Femur (tissue), 1 donor: ENCODE measurements at regions not wholly inside any gene's neighbourhood (a gene's known extent, or its start where the extent isn't known, plus 50 kb on each side); places are given as distances from the start of the nearest gene placed in this dataset.

Experiments
- DNase-seq: peaks from one replicate; pipeline ENCODE4 v3.0.0-alpha.2; 2017

GRCh38 chr6:164133095-164133494, 718.6 kb downstream of the QKI start:
- DNase-seq = no peak

- DNase-seq = no peak
Measured at GRCh38 chr6:164130585-164130984, 716.1 kb downstream of the QKI start.

- DNase-seq = no peak
Measured at GRCh38 chr6:164130151-164130550, 715.6 kb downstream of the QKI start.

- no peak for DNase-seq
Measured at GRCh38 chr6:164129218-164129617, 714.7 kb downstream of the QKI start.

- no peak for DNase-seq
Measured at GRCh38 chr6:164128101-164128500, 713.6 kb downstream of the QKI start.

- no peak for DNase-seq
Measured at GRCh38 chr6:164124986-164125385, 710.5 kb downstream of the QKI start.

GRCh38 chr6:164124473-164124872, 710.0 kb downstream of the QKI start:
- DNase-seq = no peak

GRCh38 chr6:164122109-164122508, 707.6 kb downstream of the QKI start:
- DNase-seq = no peak

GRCh38 chr6:164121527-164121926, 707.0 kb downstream of the QKI start:
- DNase-seq = no peak

GRCh38 chr6:164114651-164115050, 700.1 kb downstream of the QKI start:
- DNase-seq = no peak

GRCh38 chr6:164114051-164114450, 699.5 kb downstream of the QKI start:
- no peak for DNase-seq

GRCh38 chr6:164113637-164114036, 699.1 kb downstream of the QKI start:
- DNase-seq = no peak

GRCh38 chr6:164109770-164110140, 695.2 kb downstream of the QKI start:
- peak; percentile 38 for DNase-seq

- peak; percentile 81 for DNase-seq
Measured at GRCh38 chr6:164108869-164109769, 694.6 kb downstream of the QKI start.

- no peak for DNase-seq
Measured at GRCh38 chr6:164108092-164108491, 693.6 kb downstream of the QKI start.

GRCh38 chr6:164107297-164107995, 692.9 kb downstream of the QKI start:
- DNase-seq = no peak

GRCh38 chr6:164106345-164106769, 691.8 kb downstream of the QKI start:
- DNase-seq = peak; percentile 35

GRCh38 chr6:164105705-164106104, 691.2 kb downstream of the QKI start:
- DNase-seq = no peak

GRCh38 chr6:164104432-164104831, 689.9 kb downstream of the QKI start:
- no peak for DNase-seq

GRCh38 chr6:164102693-164103092, 688.2 kb downstream of the QKI start:
- DNase-seq = no peak

GRCh38 chr6:164101859-164102258, 687.3 kb downstream of the QKI start:
- DNase-seq = no peak

GRCh38 chr6:164099269-164099865, 684.8 kb downstream of the QKI start:
- DNase-seq = no peak

- DNase-seq = no peak
Measured at GRCh38 chr6:164098857-164099267, 684.3 kb downstream of the QKI start.
